ENCODE measurements at regions not wholly inside any gene's neighbourhood (a gene's known extent, or its start where the extent isn't known, plus 50 kb on each side); places are given as distances from the start of the nearest gene placed in this dataset.

DNA sequence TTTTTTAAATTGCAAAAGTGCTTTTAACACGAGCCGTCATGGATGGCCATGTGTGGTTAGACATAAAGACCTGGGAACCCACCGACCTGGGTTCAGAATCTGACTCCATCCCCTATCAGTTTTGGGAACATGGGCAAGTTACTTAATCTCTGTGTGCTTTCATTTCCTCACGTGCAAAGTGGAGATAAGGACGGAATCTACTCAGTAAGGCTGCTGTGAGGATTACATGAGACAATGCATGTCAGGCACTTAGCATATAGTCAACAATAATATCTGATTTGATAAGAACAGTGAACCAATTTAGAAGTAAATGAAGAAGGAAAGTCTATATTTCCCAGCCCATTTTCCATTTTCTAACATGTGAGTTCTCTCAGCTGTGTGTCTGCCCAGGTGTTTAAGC is 235.4 kb downstream of the SUDS3 start:
- Histone ChIP-seq H3K4me2 (no peak overlapping the region), H4K20me1 (no peaks in the 10 kb centered on the region), H3K27ac (no peak overlapping the region), H3K9ac (no peak overlapping the region), H3K36me3 (no peaks in the 10 kb centered on the region), H3K4me1 (no peaks in the 10 kb centered on the region), H3K27me3 (no peaks in the 10 kb centered on the region), H3K9me3 (replicated peaks in 1 of 11) (peaks cover 0 to 15% (median 11%) of the 10 kb centered on the region in 11 experiments; a peak in 9 of 22 replicates), H3K4me3 (no peak overlapping the region)
- TF ChIP-seq Cebpa-rat (IDR thresholded peaks at IDR 0.05) = no peak

DNA sequence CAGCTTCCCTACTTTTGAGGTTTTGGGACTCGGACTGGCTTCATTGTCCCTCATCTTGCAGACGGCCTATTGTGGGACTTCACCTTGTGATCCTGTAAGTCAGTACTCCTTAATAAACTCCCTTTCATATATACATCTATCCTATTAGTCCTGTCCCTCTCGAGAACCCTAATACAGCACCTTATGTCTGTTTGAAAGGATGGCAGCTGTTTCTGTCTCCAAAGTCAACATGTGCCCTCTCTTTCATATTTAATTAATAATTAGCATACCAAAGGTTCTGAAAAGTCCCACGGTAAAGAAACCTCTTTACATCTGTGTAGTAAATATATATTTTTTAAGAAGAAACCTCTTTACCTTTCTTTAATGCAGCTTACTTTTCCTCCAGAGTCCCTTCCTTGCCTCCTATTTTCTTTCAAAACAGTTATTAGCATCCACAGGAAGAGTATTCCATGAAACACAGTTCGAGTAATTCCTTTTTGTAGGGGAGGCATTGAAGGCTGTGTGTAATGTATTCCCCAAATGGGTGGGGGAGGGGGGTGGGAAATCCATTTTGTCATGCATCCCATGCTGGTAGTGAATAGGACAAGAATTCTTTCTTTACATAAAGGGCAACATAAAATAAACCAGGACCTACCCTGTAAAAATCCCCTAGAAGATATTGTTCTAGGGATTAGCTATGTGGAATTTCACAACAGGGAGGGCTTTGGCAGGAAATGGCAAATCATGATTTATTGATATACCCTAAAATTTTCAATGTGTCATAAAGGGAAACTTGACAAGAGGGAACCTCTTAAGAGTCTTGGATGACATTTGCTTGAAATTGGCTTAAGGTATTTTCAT is 241.5 kb downstream of the SUDS3 start:
- H3K27me3 ChIP-seq = no peaks in the 10 kb centered on the region
- H3K9ac ChIP-seq = no peak overlapping the region

DNA sequence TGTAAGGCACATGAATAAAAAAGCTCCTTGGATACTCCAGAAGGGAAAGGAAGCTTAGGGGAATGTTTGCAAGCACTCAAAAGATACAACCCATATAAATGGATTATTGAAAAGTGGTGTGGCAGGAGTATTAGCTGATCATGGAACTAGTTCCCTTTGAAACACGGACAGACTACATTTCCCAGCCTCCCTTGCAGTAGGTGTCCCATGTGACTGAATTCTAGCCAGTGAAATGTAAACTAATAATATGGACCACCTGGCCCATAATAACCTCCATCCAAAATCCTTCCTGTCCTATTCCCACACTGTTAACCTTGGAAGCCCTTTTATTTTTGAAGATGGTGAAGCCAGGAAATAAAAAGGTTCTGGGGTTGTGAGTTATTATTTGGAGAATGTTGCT is 242.3 kb downstream of the SUDS3 start:
- no peaks in the 10 kb centered on the region for H3K36me3 ChIP-seq
- H3K4me1 ChIP-seq = no peaks in the 10 kb centered on the region
- peaks cover 0 to 4% (median 2%) of the 10 kb centered on the region in 11 experiments; a peak in 3 of 22 replicates for H3K9me3 ChIP-seq (replicated peaks in 1 of 11)
- H3K4me2 ChIP-seq = no peak overlapping the region
- H3K4me3 ChIP-seq = no peak overlapping the region
- TF ChIP-seq Cebpa-rat (IDR thresholded peaks at IDR 0.05) = no peak
- H4K20me1 ChIP-seq = no peaks in the 10 kb centered on the region
- H3K27me3 ChIP-seq = no peaks in the 10 kb centered on the region
- H3K27ac ChIP-seq = no peak overlapping the region
- H3K9ac ChIP-seq = no peak overlapping the region

More for the DNA sequence above, 241.5 kb downstream of the SUDS3 start:
- H3K4me3 ChIP-seq = no peak overlapping the region
- no peaks in the 10 kb centered on the region for H3K36me3 ChIP-seq
- H3K27ac ChIP-seq = no peak overlapping the region
- no peak overlapping the region for H3K4me2 ChIP-seq
- TF ChIP-seq Cebpa-rat (IDR thresholded peaks at IDR 0.05) = no peak
- no peaks in the 10 kb centered on the region for H3K4me1 ChIP-seq
- H4K20me1 ChIP-seq = no peaks in the 10 kb centered on the region
- H3K9me3 ChIP-seq (replicated peaks in 1 of 11) = peaks cover 0 to 13% (median 9%) of the 10 kb centered on the region in 11 experiments; a peak in 9 of 22 replicates

DNA sequence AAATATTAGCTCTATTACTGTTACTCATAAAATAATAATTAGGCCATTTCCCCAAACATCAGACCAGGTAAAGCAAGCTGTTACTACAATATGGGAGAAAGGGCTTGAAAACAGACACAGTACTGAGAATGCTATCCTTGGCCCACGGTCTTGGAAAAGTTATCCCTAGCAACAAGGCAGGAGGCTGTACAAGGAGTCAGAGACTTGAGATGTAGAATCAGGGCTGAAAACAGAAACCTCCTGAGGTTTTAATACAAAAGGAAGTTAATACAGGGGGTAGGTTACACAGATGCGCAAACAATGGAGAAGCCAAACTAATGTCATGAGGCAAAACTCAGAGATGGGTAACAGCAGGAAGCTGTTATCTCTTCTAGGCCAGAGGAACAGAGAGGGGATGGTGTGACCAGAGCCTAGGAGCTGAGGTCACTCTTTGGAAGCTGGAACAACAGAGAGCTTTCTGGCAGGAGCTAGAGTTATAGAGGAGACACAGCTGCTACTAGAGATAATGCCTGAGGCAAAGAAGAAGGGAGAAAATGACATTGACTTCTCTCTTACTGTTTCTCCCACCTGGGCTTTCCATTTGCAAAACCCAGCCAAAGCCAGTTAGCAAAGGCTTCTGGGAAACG is 248.8 kb downstream of the SUDS3 start:
- H4K20me1 ChIP-seq = no peaks in the 10 kb centered on the region
- H3K4me3 ChIP-seq = no peak overlapping the region
- no peak for TF ChIP-seq Cebpa-rat (IDR thresholded peaks at IDR 0.05)
- H3K27ac ChIP-seq = no peak overlapping the region
- no peaks in the 10 kb centered on the region for H3K9me3 ChIP-seq (replicated peaks in 1 of 11)
- no peaks in the 10 kb centered on the region for H3K36me3 ChIP-seq
- no peak overlapping the region for H3K4me2 ChIP-seq
- no peaks in the 10 kb centered on the region for H3K27me3 ChIP-seq
- H3K4me1 ChIP-seq = no peaks in the 10 kb centered on the region
- H3K9ac ChIP-seq = no peak overlapping the region

DNA sequence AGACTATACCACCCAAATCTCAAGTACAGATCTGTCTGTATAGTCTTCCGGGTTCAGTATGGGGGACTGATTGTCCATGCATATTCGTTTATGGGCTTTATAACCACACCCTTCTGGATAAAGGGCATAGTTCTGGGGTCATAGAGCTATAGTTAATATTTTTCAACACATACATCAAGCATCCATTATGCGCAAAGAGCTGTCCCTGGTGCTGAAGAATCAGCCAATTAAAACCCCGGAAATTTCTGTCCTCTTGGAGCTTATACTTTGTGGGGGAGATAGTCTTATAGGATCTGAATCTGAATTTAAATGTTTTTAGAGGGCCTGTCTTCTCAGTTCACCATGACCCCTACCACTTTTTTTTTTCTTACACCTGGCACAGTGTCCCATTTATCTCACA is 256.7 kb downstream of the SUDS3 start:
- Histone ChIP-seq H3K27ac (no peak overlapping the region), H3K9ac (no peak overlapping the region), H3K27me3 (no peaks in the 10 kb centered on the region), H3K4me3 (no peak overlapping the region), H3K36me3 (no peaks in the 10 kb centered on the region), H3K9me3 (replicated peaks in 1 of 11) (no peaks in the 10 kb centered on the region), H4K20me1 (no peaks in the 10 kb centered on the region), H3K4me2 (no peak overlapping the region), H3K4me1 (no peaks in the 10 kb centered on the region)
- no peak for TF ChIP-seq Cebpa-rat (IDR thresholded peaks at IDR 0.05)

DNA sequence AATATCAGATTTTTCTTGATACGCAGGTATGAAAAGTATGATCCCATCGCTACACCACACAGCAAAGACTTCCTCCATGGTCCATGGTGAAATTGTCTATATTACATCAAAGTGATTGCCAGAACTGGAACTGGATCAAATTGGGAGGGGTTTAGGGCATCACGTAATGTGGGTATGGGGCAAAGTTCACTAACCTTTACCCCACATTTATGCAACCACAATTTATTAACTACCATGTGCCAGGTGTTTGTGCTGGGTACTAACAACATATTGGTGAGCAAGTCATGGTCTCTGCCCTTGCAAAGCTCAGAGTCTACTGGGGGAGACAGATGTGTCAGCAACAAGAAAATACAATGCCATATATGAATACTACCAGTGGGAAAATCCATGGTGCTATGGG is 258.9 kb downstream of the SUDS3 start:
- Histone ChIP-seq H4K20me1 (no peaks in the 10 kb centered on the region), H3K27ac (no peak overlapping the region), H3K4me2 (no peak overlapping the region), H3K27me3 (no peaks in the 10 kb centered on the region), H3K36me3 (no peaks in the 10 kb centered on the region), H3K4me1 (no peaks in the 10 kb centered on the region), H3K9ac (no peak overlapping the region), H3K4me3 (no peak overlapping the region), H3K9me3 (replicated peaks in 1 of 11) (no peaks in the 10 kb centered on the region)
- no peak for TF ChIP-seq Cebpa-rat (IDR thresholded peaks at IDR 0.05)

DNA sequence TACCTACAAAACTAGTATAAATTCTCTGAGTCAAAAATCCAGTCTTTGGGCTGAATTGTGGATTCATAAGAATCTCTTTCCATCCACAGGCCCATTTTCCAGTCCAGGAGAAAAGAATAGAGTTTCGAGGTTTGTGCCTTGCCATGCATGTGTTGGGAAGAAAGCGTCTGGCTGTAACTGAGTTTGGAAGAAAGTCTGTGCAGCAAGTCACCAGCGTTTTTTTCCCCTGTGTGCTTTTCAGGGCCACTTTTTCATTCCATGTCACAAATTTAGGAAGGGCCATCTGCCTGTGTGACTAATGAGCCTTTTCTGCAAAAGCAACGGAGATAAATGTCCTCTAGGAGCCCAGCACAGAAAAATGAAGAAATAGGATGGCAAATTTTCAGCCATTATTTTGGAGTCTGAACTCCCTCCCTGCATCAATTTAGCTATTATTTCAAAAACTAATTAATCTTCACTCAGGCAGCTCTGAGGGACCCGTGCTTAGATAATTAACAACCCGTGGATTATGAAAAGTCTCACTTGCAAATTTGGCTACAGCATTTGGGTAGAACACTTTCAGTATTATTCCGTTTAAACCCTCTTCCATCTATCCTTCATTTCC is 261.5 kb downstream of the SUDS3 start:
- no peaks in the 10 kb centered on the region for H3K9me3 ChIP-seq (replicated peaks in 1 of 11)

DNA sequence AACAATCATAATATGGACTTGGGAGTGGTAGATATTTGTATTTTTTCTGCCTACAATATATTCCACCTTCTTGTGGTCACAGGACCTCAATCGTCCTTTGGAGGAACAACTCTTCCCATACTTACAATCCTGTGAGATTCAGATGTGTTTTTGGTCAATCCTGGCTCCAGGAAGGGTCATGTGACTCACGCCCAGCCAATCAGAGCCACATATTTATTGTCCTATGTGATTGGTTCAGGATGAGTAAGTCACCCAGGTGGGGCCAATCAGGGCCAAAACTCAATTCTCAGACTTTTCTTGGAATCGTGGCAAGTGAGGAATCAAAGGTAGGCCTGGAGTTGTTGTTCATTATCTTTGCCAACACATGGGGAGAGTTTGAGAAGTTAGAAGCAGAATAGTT is 264.9 kb downstream of the SUDS3 start:
- no peak overlapping the region for H3K27ac ChIP-seq
- peaks cover 0 to 3% (median 0%) of the 10 kb centered on the region in 11 experiments; a peak in 1 of 22 replicates for H4K20me1 ChIP-seq
- H3K36me3 ChIP-seq = no peaks in the 10 kb centered on the region

More for the DNA sequence above, 261.5 kb downstream of the SUDS3 start:
- H3K27ac ChIP-seq = no peak overlapping the region
- no peaks in the 10 kb centered on the region for H4K20me1 ChIP-seq
- H3K4me3 ChIP-seq = no peak overlapping the region
- H3K9ac ChIP-seq = no peak overlapping the region
- no peaks in the 10 kb centered on the region for H3K27me3 ChIP-seq
- H3K4me1 ChIP-seq = no peaks in the 10 kb centered on the region
- TF ChIP-seq Cebpa-rat (IDR thresholded peaks at IDR 0.05) = no peak
- no peaks in the 10 kb centered on the region for H3K36me3 ChIP-seq
- no peak overlapping the region for H3K4me2 ChIP-seq

DNA sequence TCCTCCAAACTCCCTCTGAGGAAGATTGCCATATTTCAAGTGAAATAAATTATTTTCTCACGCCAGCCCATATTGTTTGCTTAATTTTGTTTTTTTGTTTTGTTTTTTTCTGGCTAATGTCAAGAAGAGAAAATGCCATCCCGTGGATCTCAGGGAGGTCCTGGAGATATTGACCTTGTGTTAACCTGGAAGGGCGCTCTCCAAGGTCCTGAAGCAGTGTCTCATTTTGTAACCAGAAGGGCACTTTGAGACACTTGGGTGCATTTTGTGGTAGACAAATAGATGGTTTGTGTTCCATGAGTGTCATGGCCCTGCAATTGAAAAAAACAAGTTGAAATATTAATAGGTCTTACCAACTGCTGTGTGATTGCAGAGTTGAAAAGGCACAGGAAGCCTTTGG is 268.9 kb downstream of the SUDS3 start:
- no peaks in the 10 kb centered on the region for H3K9me3 ChIP-seq (replicated peaks in 1 of 11)
- no peaks in the 10 kb centered on the region for H3K4me1 ChIP-seq
- H3K36me3 ChIP-seq = no peaks in the 10 kb centered on the region
- H4K20me1 ChIP-seq = peaks cover 0 to 3% (median 0%) of the 10 kb centered on the region in 11 experiments; a peak in 1 of 22 replicates
- H3K4me3 ChIP-seq = no peak overlapping the region
- H3K4me2 ChIP-seq = no peak overlapping the region
- H3K27me3 ChIP-seq = no peaks in the 10 kb centered on the region
- TF ChIP-seq Cebpa-rat (IDR thresholded peaks at IDR 0.05) = no peak
- no peak overlapping the region for H3K9ac ChIP-seq
- no peak overlapping the region for H3K27ac ChIP-seq

More for the DNA sequence above, 264.9 kb downstream of the SUDS3 start:
- Histone ChIP-seq H3K4me2 (no peak overlapping the region), H3K4me3 (no peak overlapping the region), H3K9me3 (replicated peaks in 1 of 11) (no peaks in the 10 kb centered on the region), H3K4me1 (no peaks in the 10 kb centered on the region), H3K9ac (no peak overlapping the region), H3K27me3 (no peaks in the 10 kb centered on the region)
- no peak for TF ChIP-seq Cebpa-rat (IDR thresholded peaks at IDR 0.05)
